ENCODE measurements at regions not wholly inside any gene's neighbourhood (a gene's known extent, or its start where the extent isn't known, plus 50 kb on each side); places are given as distances from the start of the nearest gene placed in this dataset.

DNA sequence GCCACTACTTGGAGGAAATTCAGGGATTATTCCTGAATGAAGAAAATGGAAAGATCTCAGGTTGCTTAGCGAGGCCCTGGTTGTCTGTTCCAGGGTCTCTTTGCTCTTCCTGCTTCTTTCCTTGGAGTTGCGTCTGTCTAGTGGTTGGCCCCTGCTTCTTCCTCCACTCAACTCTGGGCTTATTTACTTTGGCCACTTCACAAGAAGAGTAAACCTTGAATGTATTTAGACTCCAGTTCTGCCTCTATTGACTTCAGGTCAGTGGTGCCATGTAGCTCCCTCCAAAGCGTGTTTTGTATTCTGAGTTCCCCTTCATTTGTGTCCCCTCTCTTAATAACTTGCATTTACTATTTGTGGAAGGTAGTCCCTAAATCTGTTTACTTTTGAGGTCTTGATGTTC, 456.5 kb downstream of the UTRN start:
- TF ChIP-seq, protein P1, sequence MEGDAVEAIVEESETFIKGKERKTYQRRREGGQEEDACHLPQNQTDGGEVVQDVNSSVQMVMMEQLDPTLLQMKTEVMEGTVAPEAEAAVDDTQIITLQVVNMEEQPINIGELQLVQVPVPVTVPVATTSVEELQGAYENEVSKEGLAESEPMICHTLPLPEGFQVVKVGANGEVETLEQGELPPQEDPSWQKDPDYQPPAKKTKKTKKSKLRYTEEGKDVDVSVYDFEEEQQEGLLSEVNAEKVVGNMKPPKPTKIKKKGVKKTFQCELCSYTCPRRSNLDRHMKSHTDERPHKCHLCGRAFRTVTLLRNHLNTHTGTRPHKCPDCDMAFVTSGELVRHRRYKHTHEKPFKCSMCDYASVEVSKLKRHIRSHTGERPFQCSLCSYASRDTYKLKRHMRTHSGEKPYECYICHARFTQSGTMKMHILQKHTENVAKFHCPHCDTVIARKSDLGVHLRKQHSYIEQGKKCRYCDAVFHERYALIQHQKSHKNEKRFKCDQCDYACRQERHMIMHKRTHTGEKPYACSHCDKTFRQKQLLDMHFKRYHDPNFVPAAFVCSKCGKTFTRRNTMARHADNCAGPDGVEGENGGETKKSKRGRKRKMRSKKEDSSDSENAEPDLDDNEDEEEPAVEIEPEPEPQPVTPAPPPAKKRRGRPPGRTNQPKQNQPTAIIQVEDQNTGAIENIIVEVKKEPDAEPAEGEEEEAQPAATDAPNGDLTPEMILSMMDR (IDR thresholded peaks at IDR 0.05), result no peak
- no peak for TF ChIP-seq ZFX (IDR thresholded peaks at IDR 0.05; ENCODE audit: borderline replicate concordance)

All from 22Rv1 (cell line).